ENCODE measurements at regions not wholly inside any gene's neighbourhood (a gene's known extent, or its start where the extent isn't known, plus 50 kb on each side); places are given as distances from the start of the nearest gene placed in this dataset.

DNA sequence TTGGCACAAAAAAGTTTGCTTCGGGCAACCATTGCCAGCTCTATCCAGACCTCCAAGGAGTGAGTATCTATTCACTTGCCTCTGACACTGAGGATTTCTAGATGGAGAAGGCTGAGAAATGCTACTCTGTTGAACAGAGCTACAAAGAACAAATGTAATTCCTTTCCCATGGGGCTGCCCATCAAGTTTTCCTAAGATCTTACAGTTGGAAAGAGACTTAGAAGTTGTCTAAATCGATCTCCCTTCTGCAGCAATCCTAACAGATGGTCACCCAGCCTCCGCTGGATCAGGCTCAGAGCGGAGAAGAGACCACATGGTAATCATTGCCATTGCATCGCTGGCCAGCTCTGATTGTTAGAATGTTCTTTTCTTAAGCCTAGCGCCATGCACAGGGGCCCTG is 110.1 kb upstream of the BCL2L14 start:
- no peaks in the 10 kb centered on the region for H3K27me3 ChIP-seq (ENCODE audit: control insufficient read depth in 2 of 2, insufficient read depth in 2 of 2, low read length in 2 of 2)
- H2AFZ ChIP-seq (ENCODE audit: insufficient read depth, low read depth, low read length, poor library complexity, severe bottlenecking): no peak overlapping the region
- Mint-ChIP-seq H3K4me3 (no peak overlapping the region), H3K4me1 (peaks cover 25% of the 10 kb centered on the region), H3K36me3 (no peaks in the 10 kb centered on the region), H3K27ac (no peak overlapping the region), H3K27me3 (ENCODE audit: low read depth in 3 of 3) (peaks cover 0 to 4% (median 4%) of the 10 kb centered on the region in 3 donors), H3K9me3 (peaks cover 0 to 3% (median 0%) of the 10 kb centered on the region in 7 donors)
- H3K4me3 ChIP-seq (replicated peaks in 1 of 3; ENCODE audit: low read depth in 2 of 3, low read length in 3 of 3): no peak overlapping the region
- peaks cover 0 to 7% of the 10 kb centered on the region in 2 donors for H3K4me1 ChIP-seq (ENCODE audit: control insufficient read depth in 1 of 2, insufficient read depth in 2 of 2, low read length in 2 of 2)
- H3K9ac ChIP-seq (ENCODE audit: insufficient read depth, low read length, poor library complexity, severe bottlenecking): no peak overlapping the region
- DNase-seq: no peak
- no peaks in the 10 kb centered on the region for H3K9me3 ChIP-seq (replicated peaks in 1 of 2; ENCODE audit: control insufficient read depth in 1 of 2, insufficient read depth in 1 of 2, low read length in 2 of 2)
- intact Hi-C loops (cut with micrococcal nuclease): no loop called here
- H3K79me2 ChIP-seq (ENCODE audit: insufficient read depth, low read length): no peaks in the 10 kb centered on the region
- no peaks in the 10 kb centered on the region for H3K36me3 ChIP-seq (replicated peaks in 1 of 2; ENCODE audit: control insufficient read depth in 1 of 2, insufficient read depth in 2 of 2, low read length in 2 of 2)
- H3K27ac ChIP-seq (ENCODE audit: low read depth in 1 of 2, low read length in 2 of 2): no peak overlapping the region
- H3K4me2 ChIP-seq (replicated peaks; ENCODE audit: extremely low read depth, low read length, poor library complexity, severe bottlenecking): no peak overlapping the region
- 100% methylated on average over 5 of the region's 6 CpGs for WGBS (ENCODE audit: insufficient coverage)
- H4K20me1 ChIP-seq (ENCODE audit: insufficient read depth, low read length): no peaks in the 10 kb centered on the region
- TF ChIP-seq, protein P1, sequence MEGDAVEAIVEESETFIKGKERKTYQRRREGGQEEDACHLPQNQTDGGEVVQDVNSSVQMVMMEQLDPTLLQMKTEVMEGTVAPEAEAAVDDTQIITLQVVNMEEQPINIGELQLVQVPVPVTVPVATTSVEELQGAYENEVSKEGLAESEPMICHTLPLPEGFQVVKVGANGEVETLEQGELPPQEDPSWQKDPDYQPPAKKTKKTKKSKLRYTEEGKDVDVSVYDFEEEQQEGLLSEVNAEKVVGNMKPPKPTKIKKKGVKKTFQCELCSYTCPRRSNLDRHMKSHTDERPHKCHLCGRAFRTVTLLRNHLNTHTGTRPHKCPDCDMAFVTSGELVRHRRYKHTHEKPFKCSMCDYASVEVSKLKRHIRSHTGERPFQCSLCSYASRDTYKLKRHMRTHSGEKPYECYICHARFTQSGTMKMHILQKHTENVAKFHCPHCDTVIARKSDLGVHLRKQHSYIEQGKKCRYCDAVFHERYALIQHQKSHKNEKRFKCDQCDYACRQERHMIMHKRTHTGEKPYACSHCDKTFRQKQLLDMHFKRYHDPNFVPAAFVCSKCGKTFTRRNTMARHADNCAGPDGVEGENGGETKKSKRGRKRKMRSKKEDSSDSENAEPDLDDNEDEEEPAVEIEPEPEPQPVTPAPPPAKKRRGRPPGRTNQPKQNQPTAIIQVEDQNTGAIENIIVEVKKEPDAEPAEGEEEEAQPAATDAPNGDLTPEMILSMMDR (IDR thresholded peaks at IDR 0.05): no peak

DNA sequence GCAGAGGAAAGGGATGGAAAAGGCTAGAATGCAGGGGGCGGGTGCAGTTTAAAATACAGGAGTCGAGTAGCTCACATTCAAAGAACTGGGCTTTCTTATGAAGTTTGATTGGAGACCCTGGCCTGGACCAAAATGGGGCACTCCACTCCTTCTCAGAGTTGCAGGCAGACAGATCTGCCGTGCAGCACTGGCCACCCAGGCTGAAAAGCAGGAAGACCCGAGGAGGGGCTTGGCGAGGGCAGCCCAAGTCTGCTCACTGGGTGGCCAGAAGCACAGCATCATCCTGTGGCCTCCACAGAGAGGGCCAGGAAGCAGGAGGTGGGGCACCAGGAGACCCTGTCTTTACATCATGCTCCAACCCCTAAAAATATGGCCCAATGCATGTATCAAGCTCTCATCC is 109.1 kb upstream of the BCL2L14 start:
- H2AFZ ChIP-seq (ENCODE audit: insufficient read depth, low read depth, low read length, poor library complexity, severe bottlenecking): no peak overlapping the region
- peaks cover 0 to 7% of the 10 kb centered on the region in 2 donors for H3K4me1 ChIP-seq (ENCODE audit: control insufficient read depth in 1 of 2, insufficient read depth in 2 of 2, low read length in 2 of 2)
- H3K4me3 ChIP-seq (replicated peaks in 1 of 3; ENCODE audit: low read depth in 2 of 3, low read length in 3 of 3): no peak overlapping the region
- H3K9ac ChIP-seq (ENCODE audit: insufficient read depth, low read length, poor library complexity, severe bottlenecking): no peak overlapping the region
- intact Hi-C loops (cut with micrococcal nuclease): no loop called here
- 94% methylated on average over 5 of the region's 5 CpGs for WGBS (ENCODE audit: insufficient coverage)
- H3K4me1 Mint-ChIP-seq: peaks cover 25% of the 10 kb centered on the region
- H3K27me3 ChIP-seq (ENCODE audit: control insufficient read depth in 2 of 2, insufficient read depth in 2 of 2, low read length in 2 of 2): no peaks in the 10 kb centered on the region
- TF ChIP-seq, protein P1 (IDR thresholded peaks at IDR 0.05): no peak
- H3K27ac ChIP-seq (ENCODE audit: low read depth in 1 of 2, low read length in 2 of 2): no peak overlapping the region
- no peaks in the 10 kb centered on the region for H3K79me2 ChIP-seq (ENCODE audit: insufficient read depth, low read length)
- DNase-seq: no peak
- no peak overlapping the region for H3K4me3 Mint-ChIP-seq
- H3K27me3 Mint-ChIP-seq (ENCODE audit: low read depth in 3 of 3): peaks cover 0 to 4% (median 3%) of the 10 kb centered on the region in 3 donors
- no peaks in the 10 kb centered on the region for H4K20me1 ChIP-seq (ENCODE audit: insufficient read depth, low read length)
- peaks cover 0 to 3% (median 0%) of the 10 kb centered on the region in 7 donors for H3K9me3 Mint-ChIP-seq
- H3K36me3 Mint-ChIP-seq: no peaks in the 10 kb centered on the region
- no peak overlapping the region for H3K4me2 ChIP-seq (replicated peaks; ENCODE audit: extremely low read depth, low read length, poor library complexity, severe bottlenecking)
- no peaks in the 10 kb centered on the region for H3K36me3 ChIP-seq (replicated peaks in 1 of 2; ENCODE audit: control insufficient read depth in 1 of 2, insufficient read depth in 2 of 2, low read length in 2 of 2)
- H3K9me3 ChIP-seq (replicated peaks in 1 of 2; ENCODE audit: control insufficient read depth in 1 of 2, insufficient read depth in 1 of 2, low read length in 2 of 2): no peaks in the 10 kb centered on the region
- no peak overlapping the region for H3K27ac Mint-ChIP-seq
